ENCODE measurements at regions not wholly inside any gene's neighbourhood (a gene's known extent, or its start where the extent isn't known, plus 50 kb on each side); places are given as distances from the start of the nearest gene placed in this dataset.
A peak's percentile ranks its signal among the peaks of the same experiment; 100 is the strongest.

GRCh38 chr4:83894831-83895230, 358.9 kb downstream of the GPAT3 start:
- DNase-seq, result no peak
- peaks cover 4% of the 10 kb centered on the region; the same call in 1 of the 2 replicates for H3K27me3 Mint-ChIP-seq (ENCODE audit: insufficient read depth)
- no peaks in the 10 kb centered on the region for H3K36me3 Mint-ChIP-seq (ENCODE audit: low read depth)
- peaks cover 28% of the 10 kb centered on the region for H3K4me1 Mint-ChIP-seq (ENCODE audit: low read depth)
- no peak for TF ChIP-seq CTCF (IDR thresholded peaks at IDR 0.05)
- no peak overlapping the region for H3K4me3 Mint-ChIP-seq
- no peaks in the 10 kb centered on the region for H3K9me3 Mint-ChIP-seq
- H3K27ac Mint-ChIP-seq, result no peak overlapping the region

GRCh38 chr4:83890816-83891215, 354.9 kb downstream of the GPAT3 start:
- peak overlapping the region; percentile 22; the same call in 1 of the 2 replicates for H3K4me3 Mint-ChIP-seq
- H3K27ac Mint-ChIP-seq, result peak overlapping the region; percentile 12; the same call in 1 of the 2 replicates
- no peak for DNase-seq
- TF ChIP-seq CTCF (IDR thresholded peaks at IDR 0.05), result no peak
- H3K4me1 Mint-ChIP-seq (ENCODE audit: low read depth), result peaks cover 29% of the 10 kb centered on the region
- H3K9me3 Mint-ChIP-seq, result no peaks in the 10 kb centered on the region
- no peaks in the 10 kb centered on the region for H3K36me3 Mint-ChIP-seq (ENCODE audit: low read depth)
- H3K27me3 Mint-ChIP-seq (ENCODE audit: insufficient read depth), result 0 out of 2 replicates have a peak, but pooled peaks cover 2% of the 10 kb centered on the region

- Mint-ChIP-seq H3K36me3 (ENCODE audit: low read depth) (no peaks in the 10 kb centered on the region), H3K9me3 (no peaks in the 10 kb centered on the region), H3K27ac (peak overlapping the region; percentile 57), H3K27me3 (ENCODE audit: insufficient read depth) (0 out of 2 replicates have a peak, but pooled peaks cover 2% of the 10 kb centered on the region), H3K4me3 (peak overlapping the region; percentile 79), H3K4me1 (ENCODE audit: low read depth) (peaks cover 34% of the 10 kb centered on the region)
- TF ChIP-seq CTCF (IDR thresholded peaks at IDR 0.05), result no peak
- peak; percentile 33 for DNase-seq
Measured at GRCh38 chr4:83890231-83890630, 354.3 kb downstream of the GPAT3 start.

- Mint-ChIP-seq H3K9me3 (no peaks in the 10 kb centered on the region), H3K27me3 (ENCODE audit: insufficient read depth) (0 out of 2 replicates have a peak, but pooled peaks cover 2% of the 10 kb centered on the region), H3K36me3 (ENCODE audit: low read depth) (no peaks in the 10 kb centered on the region), H3K4me3 (peak overlapping the region; percentile 79), H3K27ac (peak overlapping the region; percentile 57), H3K4me1 (ENCODE audit: low read depth) (peaks cover 38% of the 10 kb centered on the region)
- peak; percentile 39 for DNase-seq
- no peak for TF ChIP-seq CTCF (IDR thresholded peaks at IDR 0.05)
Measured at GRCh38 chr4:83889802-83890201, 353.9 kb downstream of the GPAT3 start.

GRCh38 chr4:83885256-83886182, 349.6 kb downstream of the GPAT3 start:
- DNase-seq, result no peak
- Mint-ChIP-seq H3K27ac (no peak overlapping the region), H3K36me3 (ENCODE audit: low read depth) (no peaks in the 10 kb centered on the region), H3K4me3 (no peak overlapping the region), H3K27me3 (ENCODE audit: insufficient read depth) (no peaks in the 10 kb centered on the region; the same call in 1 of the 2 replicates), H3K9me3 (no peaks in the 10 kb centered on the region), H3K4me1 (ENCODE audit: low read depth) (peaks cover 45% of the 10 kb centered on the region)
- TF ChIP-seq CTCF (IDR thresholded peaks at IDR 0.05), result no peak

Data from HFFc6 (cell line).